Fibroblast of lung (primary cell): ENCODE measurements at regions not wholly inside any gene's neighbourhood (a gene's known extent, or its start where the extent isn't known, plus 50 kb on each side); places are given as distances from the start of the nearest gene placed in this dataset.

Experiments
- EZH2 ChIP-seq: IDR thresholded peaks from 2 replicates; pipeline ENCODE4 v1.5.1; 2012; ENCODE audit warnings: low read length, control low read depth, mild to moderate bottlenecking; ENCODE audit errors: missing control alignments
- TF ChIP-seq, protein P1 (sequence below), 2 donors: IDR thresholded peaks in 1 of 2; conservative IDR thresholded peaks in 1 of 2; 1 replicate in 1 of 2; 2 replicates in 1 of 2; pipeline ENCODE4 v1.5.1; 2011 to 2012; ENCODE audit warnings: low read length in 2 of 2, control low read depth in 1 of 2, inconsistent platforms in 1 of 2, low read depth in 1 of 2, mild to moderate bottlenecking in 1 of 2

GRCh38 chr16:27692576-27692975 is 142.6 kb downstream of the KATNIP start:
- no peak for TF ChIP-seq EZH2
- TF ChIP-seq, protein P1, sequence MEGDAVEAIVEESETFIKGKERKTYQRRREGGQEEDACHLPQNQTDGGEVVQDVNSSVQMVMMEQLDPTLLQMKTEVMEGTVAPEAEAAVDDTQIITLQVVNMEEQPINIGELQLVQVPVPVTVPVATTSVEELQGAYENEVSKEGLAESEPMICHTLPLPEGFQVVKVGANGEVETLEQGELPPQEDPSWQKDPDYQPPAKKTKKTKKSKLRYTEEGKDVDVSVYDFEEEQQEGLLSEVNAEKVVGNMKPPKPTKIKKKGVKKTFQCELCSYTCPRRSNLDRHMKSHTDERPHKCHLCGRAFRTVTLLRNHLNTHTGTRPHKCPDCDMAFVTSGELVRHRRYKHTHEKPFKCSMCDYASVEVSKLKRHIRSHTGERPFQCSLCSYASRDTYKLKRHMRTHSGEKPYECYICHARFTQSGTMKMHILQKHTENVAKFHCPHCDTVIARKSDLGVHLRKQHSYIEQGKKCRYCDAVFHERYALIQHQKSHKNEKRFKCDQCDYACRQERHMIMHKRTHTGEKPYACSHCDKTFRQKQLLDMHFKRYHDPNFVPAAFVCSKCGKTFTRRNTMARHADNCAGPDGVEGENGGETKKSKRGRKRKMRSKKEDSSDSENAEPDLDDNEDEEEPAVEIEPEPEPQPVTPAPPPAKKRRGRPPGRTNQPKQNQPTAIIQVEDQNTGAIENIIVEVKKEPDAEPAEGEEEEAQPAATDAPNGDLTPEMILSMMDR (conservative IDR thresholded peaks at IDR 0.05 in 1 of 2, IDR thresholded peaks at IDR 0.05 in 1 of 2; ENCODE audit: low read depth in 1 of 2, low read length in 2 of 2): no peak
